Neuronal stem cell (in vitro differentiated cells): ENCODE measurements at regions not wholly inside any gene's neighbourhood (a gene's known extent, or its start where the extent isn't known, plus 50 kb on each side); places are given as distances from the start of the nearest gene placed in this dataset.

Source experiments
- DNase-seq: peaks from one replicate; pipeline ENCODE4 v3.0.0-alpha.2; 2013; ENCODE audit warnings: low spot score
- H2AFZ ChIP-seq: one replicate; pipeline ENCODE4 v1.6.1; 2013; ENCODE audit warnings: mild to moderate bottlenecking, low read length, inconsistent platforms
- H2AK5ac ChIP-seq: 2 replicates; pipeline ENCODE4 v1.6.1; 2013; ENCODE audit warnings: low read depth, mild to moderate bottlenecking, inconsistent platforms, low read length, moderate library complexity, mixed read lengths
- H2BK120ac ChIP-seq: 2 replicates; pipeline ENCODE4 v1.6.1; 2013; ENCODE audit warnings: low read depth, mild to moderate bottlenecking, inconsistent platforms, low read length, moderate library complexity, mixed read lengths
- H2BK12ac ChIP-seq: one replicate; pipeline ENCODE4 v1.6.1; 2013; ENCODE audit warnings: low read length, inconsistent platforms
- H2BK15ac ChIP-seq: 2 replicates; pipeline ENCODE4 v1.6.1; 2013; ENCODE audit warnings: mild to moderate bottlenecking, low read length, inconsistent platforms, mixed read lengths
- H2BK5ac ChIP-seq: one replicate; pipeline ENCODE4 v1.6.1; 2013; ENCODE audit warnings: inconsistent platforms, mild to moderate bottlenecking, low read length, moderate library complexity
- H3K14ac ChIP-seq: one replicate; pipeline ENCODE4 v1.6.1; 2013; ENCODE audit warnings: low read length, inconsistent platforms
- H3K18ac ChIP-seq: 2 replicates; pipeline ENCODE4 v1.6.1; 2013; ENCODE audit warnings: low read length, inconsistent platforms
- H3K23ac ChIP-seq: 2 replicates; pipeline ENCODE4 v1.6.1; 2013; ENCODE audit warnings: low read depth, mild to moderate bottlenecking, mixed read lengths, low read length, inconsistent platforms; ENCODE audit not compliant: poor library complexity
- H3K27ac ChIP-seq: replicated peaks from 3 replicates; pipeline ENCODE4 v1.5.1; 2013; ENCODE audit warnings: low read length, inconsistent platforms
- H3K27me3 ChIP-seq, 3 experiments: 2 replicates each; pipeline ENCODE4 v1.6.1; 2013; ENCODE audit warnings: low read length in 3 of 3, mild to moderate bottlenecking in 2 of 3, inconsistent platforms in 1 of 3, low read depth in 1 of 3, mixed read lengths in 1 of 3, moderate library complexity in 1 of 3; ENCODE audit not compliant: control insufficient read depth in 3 of 3, insufficient read depth in 3 of 3
- H3K36me3 ChIP-seq, 2 donors: replicated peaks in 1 of 2; 2 replicates each; pipeline ENCODE4 v1.6.1; 2013; ENCODE audit warnings: low read length in 2 of 2; ENCODE audit not compliant: control insufficient read depth in 2 of 2, insufficient read depth in 2 of 2
- H3K4ac ChIP-seq: 2 replicates; pipeline ENCODE4 v1.6.1; 2013; ENCODE audit warnings: inconsistent platforms, mild to moderate bottlenecking, low read length, moderate library complexity
- H3K4me1 ChIP-seq, 2 donors: 1 replicate in 1 of 2; 2 replicates in 1 of 2; pipeline ENCODE4 v1.6.1; 2013; ENCODE audit warnings: low read length in 2 of 2, low read depth in 1 of 2; ENCODE audit not compliant: control insufficient read depth in 2 of 2, insufficient read depth in 1 of 2
- H3K4me2 ChIP-seq: one replicate; pipeline ENCODE4 v1.6.1; 2013; ENCODE audit warnings: mild to moderate bottlenecking, low read length, inconsistent platforms; ENCODE audit not compliant: insufficient read depth, poor library complexity, severe bottlenecking
- H3K4me3 ChIP-seq, 2 donors: 2 replicates each; pipeline ENCODE4 v1.5.1; 2013; ENCODE audit warnings: low read length in 2 of 2, mild to moderate bottlenecking in 2 of 2, inconsistent platforms in 1 of 2, moderate library complexity in 1 of 2
- H3K79me1 ChIP-seq: one replicate; pipeline ENCODE4 v1.6.1; 2013; ENCODE audit warnings: low read depth, mild to moderate bottlenecking, inconsistent platforms, low read length, moderate library complexity
- H3K9ac ChIP-seq: one replicate; pipeline ENCODE4 v1.6.1; 2013; ENCODE audit warnings: mild to moderate bottlenecking, low read depth, low read length, inconsistent platforms; ENCODE audit not compliant: poor library complexity
- H3K9me3 ChIP-seq, 2 donors: replicated peaks in 1 of 2; 2 replicates each; pipeline versions ENCODE3 to v1.6.1; 2013; ENCODE audit warnings: low read length in 2 of 2, mild to moderate bottlenecking in 2 of 2, inconsistent platforms in 1 of 2, low read depth in 1 of 2, mixed read lengths in 1 of 2, moderate library complexity in 1 of 2; ENCODE audit not compliant: control insufficient read depth in 2 of 2, insufficient read depth in 1 of 2
- H4K8ac ChIP-seq: one replicate; pipeline ENCODE4 v1.6.1; 2013; ENCODE audit warnings: low read depth, mild to moderate bottlenecking, inconsistent platforms, low read length, moderate library complexity
- H4K91ac ChIP-seq: one replicate; pipeline ENCODE4 v1.6.1; 2013; ENCODE audit warnings: low read length, low read depth, mild to moderate bottlenecking, inconsistent platforms; ENCODE audit not compliant: poor library complexity
- WGBS, 2 donors: extraction: QIAGEN DNeasy Blood & Tissue Kit; methylation state at CpG; one replicate each; pipeline ENCODE4 v1.1.7; 2013; ENCODE audit warnings: missing lambda C conversion rate in 2 of 2, mixed read lengths in 1 of 2; ENCODE audit not compliant: insufficient read length in 2 of 2, insufficient replicate concordance in 1 of 2; ENCODE audit errors: extremely low coverage in 2 of 2; 5-methylcytosine and 5-hydroxymethylcytosine counted together

- no peak overlapping the region for H2BK15ac ChIP-seq
- H3K14ac ChIP-seq, result no peak overlapping the region
- H3K4me1 ChIP-seq, result no peaks in the 10 kb centered on the region
- DNase-seq, result no peak
- H3K23ac ChIP-seq, result no peak overlapping the region
- H3K9me3 ChIP-seq, result no peaks in the 10 kb centered on the region
- no peak overlapping the region for H3K18ac ChIP-seq
- no peak overlapping the region for H3K4ac ChIP-seq
- no peaks in the 10 kb centered on the region for H3K27me3 ChIP-seq
- no peak overlapping the region for H4K8ac ChIP-seq
- H3K4me3 ChIP-seq, result no peak overlapping the region
- H2BK12ac ChIP-seq, result no peak overlapping the region
- H2AK5ac ChIP-seq, result no peak overlapping the region
- no CpG with 5 or more reads among the region's 3 CpGs for WGBS, 2 donors
- H2BK5ac ChIP-seq, result no peak overlapping the region
- no peak overlapping the region for H3K27ac ChIP-seq
- H3K79me1 ChIP-seq, result no peaks in the 10 kb centered on the region
- no peak overlapping the region for H2AFZ ChIP-seq
- H3K36me3 ChIP-seq, result no peaks in the 10 kb centered on the region
- no peak overlapping the region for H3K9ac ChIP-seq
- no peak overlapping the region for H3K4me2 ChIP-seq
- no peak overlapping the region for H2BK120ac ChIP-seq
- H4K91ac ChIP-seq, result no peak overlapping the region
Observed at GRCh38 chr2:185181901-185182300, 556.7 kb upstream of the FSIP2 start.

- H2AK5ac ChIP-seq, result no peak overlapping the region
- H3K9ac ChIP-seq, result no peak overlapping the region
- no peak overlapping the region for H4K91ac ChIP-seq
- H3K9me3 ChIP-seq, result no peaks in the 10 kb centered on the region
- no peak overlapping the region for H3K4me3 ChIP-seq
- no peaks in the 10 kb centered on the region for H3K4me1 ChIP-seq
- no peak overlapping the region for H4K8ac ChIP-seq
- no peak overlapping the region for H2BK5ac ChIP-seq
- no peaks in the 10 kb centered on the region for H3K27me3 ChIP-seq
- H2BK15ac ChIP-seq, result no peak overlapping the region
- H3K79me1 ChIP-seq, result no peaks in the 10 kb centered on the region
- H3K36me3 ChIP-seq, result no peaks in the 10 kb centered on the region
- no peak overlapping the region for H3K18ac ChIP-seq
- H3K14ac ChIP-seq, result no peak overlapping the region
- no peak overlapping the region for H2BK12ac ChIP-seq
- no peak overlapping the region for H3K23ac ChIP-seq
- H2AFZ ChIP-seq, result no peak overlapping the region
- no peak overlapping the region for H2BK120ac ChIP-seq
- DNase-seq, result no peak
- H3K27ac ChIP-seq, result no peak overlapping the region
- no peak overlapping the region for H3K4me2 ChIP-seq
- WGBS, 2 donors, result no CpG with 5 or more reads among the region's 4 CpGs
- H3K4ac ChIP-seq, result no peak overlapping the region
Observed at GRCh38 chr2:185185044-185185443, 553.6 kb upstream of the FSIP2 start.

- Histone ChIP-seq H3K9ac (no peak overlapping the region), H2AK5ac (no peak overlapping the region), H3K4me1 (no peaks in the 10 kb centered on the region), H2AFZ (no peak overlapping the region), H3K23ac (no peak overlapping the region), H3K27ac (no peak overlapping the region), H3K4me2 (no peak overlapping the region), H3K18ac (no peak overlapping the region), H2BK5ac (no peak overlapping the region), H2BK120ac (no peak overlapping the region), H3K27me3 (no peaks in the 10 kb centered on the region), H3K9me3 (no peaks in the 10 kb centered on the region), H4K8ac (no peak overlapping the region), H3K79me1 (no peaks in the 10 kb centered on the region), H3K14ac (no peak overlapping the region), H4K91ac (no peak overlapping the region), H2BK12ac (no peak overlapping the region), H2BK15ac (no peak overlapping the region), H3K4me3 (no peak overlapping the region), H3K36me3 (no peaks in the 10 kb centered on the region), H3K4ac (no peak overlapping the region)
- whole genome bisulfite sequencing, 2 donors, result no CpG with 5 or more reads among the region's 3 CpGs
- no peak for DNase-seq
Observed at GRCh38 chr2:185187421-185187820, 551.2 kb upstream of the FSIP2 start.

- Histone ChIP-seq H3K14ac (no peak overlapping the region), H2BK15ac (no peak overlapping the region), H2BK5ac (no peak overlapping the region), H3K36me3 (no peaks in the 10 kb centered on the region), H3K4me1 (no peaks in the 10 kb centered on the region), H3K18ac (no peak overlapping the region), H2BK120ac (no peak overlapping the region), H4K8ac (no peak overlapping the region), H3K4ac (no peak overlapping the region), H2AK5ac (no peak overlapping the region), H2AFZ (no peak overlapping the region), H3K27ac (no peak overlapping the region), H3K4me3 (no peak overlapping the region), H3K9ac (no peak overlapping the region), H2BK12ac (no peak overlapping the region), H3K4me2 (no peak overlapping the region), H3K27me3 (no peaks in the 10 kb centered on the region), H3K23ac (no peak overlapping the region), H4K91ac (no peak overlapping the region), H3K79me1 (no peaks in the 10 kb centered on the region), H3K9me3 (no peaks in the 10 kb centered on the region)
- DNase-seq, result no peak
Observed at GRCh38 chr2:185188656-185189055, 549.9 kb upstream of the FSIP2 start.
